NCI-H1436 (cell line): ENCODE measurements at regions not wholly inside any gene's neighbourhood (a gene's known extent, or its start where the extent isn't known, plus 50 kb on each side); places are given as distances from the start of the nearest gene placed in this dataset.
A peak's percentile ranks its signal among the peaks of the same experiment; 100 is the strongest.
"Not testable (repeated sequence)": the region's sequence is repeated elsewhere in the genome, so short reads cannot be mapped to it uniquely, and the experiment has no call there.

Experiments
- DNase-seq: peaks from one replicate; lab custom pipeline; 2025; lab: John Stamatoyannopoulos, UW

- DNase-seq = peak; percentile 35
Observed at GRCh38 chr9:38127271-38127839, 58.3 kb upstream of the SHB start.

- peak; percentile 23 for DNase-seq
Observed at GRCh38 chr9:38126730-38127129, 57.7 kb upstream of the SHB start.

DNA sequence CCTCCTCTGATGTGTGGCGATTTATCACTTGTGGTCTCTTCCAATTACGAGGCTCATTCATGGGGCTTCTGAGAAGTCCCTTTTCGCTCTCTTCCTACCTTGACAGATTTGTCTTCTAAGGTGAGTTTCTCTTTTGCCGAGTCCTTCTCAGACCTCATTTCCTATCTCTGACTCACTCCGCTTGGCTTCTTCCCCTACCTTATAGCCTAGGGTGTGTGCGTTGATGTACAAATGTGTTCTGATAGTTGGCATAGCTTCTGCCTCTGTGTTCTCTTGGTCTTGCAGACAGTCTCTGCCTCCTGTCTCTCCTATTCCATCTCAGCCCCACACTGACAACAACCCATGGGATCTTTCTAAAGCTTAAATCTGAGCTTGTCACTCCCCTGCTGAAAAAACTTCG lies 56.9 kb upstream of the SHB start:
- no peak for DNase-seq

- DNase-seq = not testable (repeated sequence)
Observed at GRCh38 chr9:38123359-38123758, 54.3 kb upstream of the SHB start.

- DNase-seq = no peak
Observed at GRCh38 chr9:38120961-38121360, 51.9 kb upstream of the SHB start.

DNA sequence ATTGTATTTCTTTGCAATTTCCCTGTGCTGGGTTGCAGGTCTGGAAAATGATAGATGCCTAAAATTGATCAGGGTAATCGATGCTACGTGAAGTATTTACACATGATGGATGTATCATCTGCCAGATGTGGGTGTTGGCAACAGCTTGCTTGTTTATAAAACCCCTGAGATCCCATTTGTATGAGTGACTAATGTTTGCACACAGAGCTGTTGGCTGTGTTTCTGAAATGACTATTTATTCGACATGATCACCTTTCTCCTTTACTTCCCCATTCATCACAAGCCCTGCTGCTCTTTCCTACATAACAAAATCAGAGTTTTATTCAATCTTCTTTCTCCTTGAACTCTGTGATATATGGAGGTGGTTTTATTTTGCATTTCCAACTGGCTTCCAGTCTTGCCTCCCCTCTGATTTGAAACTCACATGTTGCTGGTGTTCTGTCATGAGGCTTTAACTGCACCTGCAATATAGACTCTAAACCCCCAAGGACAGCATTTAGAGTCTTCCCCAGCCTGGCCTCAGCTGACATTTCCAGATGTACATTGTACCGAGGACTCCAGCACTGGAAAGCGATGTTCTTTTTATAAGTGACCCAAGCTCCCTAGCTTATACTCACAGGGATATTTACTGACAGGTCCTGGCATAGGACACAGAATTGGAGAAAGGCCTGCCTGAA lies 50.7 kb upstream of the SHB start:
- no peak for DNase-seq

- no peak for DNase-seq
Observed at GRCh38 chr9:38118862-38119438, 49.9 kb upstream of the SHB start.
